Ovary (tissue), 3 donors: ENCODE measurements at regions not wholly inside any gene's neighbourhood (a gene's known extent, or its start where the extent isn't known, plus 50 kb on each side); places are given as distances from the start of the nearest gene placed in this dataset.

ENCODE experiments used
- EP300 ChIP-seq: sonication (generic); formaldehyde crosslinking; IDR thresholded peaks from one replicate; pipeline ENCODE4 v1.6.1; 2017; ENCODE audit warnings: antibody characterized with exemption
- TF ChIP-seq, protein P1 (sequence below), 3 donors: fragments of 450-650 bp in 2 of 3; fragments of 200-600 bp in 1 of 3; IDR thresholded peaks; one replicate each; pipeline versions ENCODE4 v1.5.1 to v1.8.0; 2016 to 2022; ENCODE audit warnings: antibody characterized with exemption in 3 of 3, mild to moderate bottlenecking in 1 of 3
- donor health status: DM: no; HTN: no; CAD: no.

DNA sequence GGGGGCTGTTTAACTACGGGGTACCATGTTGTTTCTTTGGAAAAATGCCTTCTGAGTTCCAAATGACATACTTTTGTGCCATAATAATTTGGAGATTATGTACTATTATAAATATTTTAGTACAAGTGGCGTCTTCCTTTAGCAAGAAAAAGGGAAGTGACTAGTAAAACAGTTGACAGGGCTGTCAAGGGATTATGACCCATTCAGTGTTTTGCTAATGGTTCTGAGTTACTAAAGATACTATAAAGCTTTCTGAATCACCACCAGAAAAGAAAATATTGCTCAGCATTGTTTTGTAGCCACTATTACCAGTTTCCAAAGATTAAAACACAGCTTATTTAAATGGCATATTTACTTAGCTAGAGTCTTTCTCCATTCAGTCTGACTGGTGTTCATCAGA, 334.9 kb downstream of the SNAPC1 start:
- TF ChIP-seq, protein P1, sequence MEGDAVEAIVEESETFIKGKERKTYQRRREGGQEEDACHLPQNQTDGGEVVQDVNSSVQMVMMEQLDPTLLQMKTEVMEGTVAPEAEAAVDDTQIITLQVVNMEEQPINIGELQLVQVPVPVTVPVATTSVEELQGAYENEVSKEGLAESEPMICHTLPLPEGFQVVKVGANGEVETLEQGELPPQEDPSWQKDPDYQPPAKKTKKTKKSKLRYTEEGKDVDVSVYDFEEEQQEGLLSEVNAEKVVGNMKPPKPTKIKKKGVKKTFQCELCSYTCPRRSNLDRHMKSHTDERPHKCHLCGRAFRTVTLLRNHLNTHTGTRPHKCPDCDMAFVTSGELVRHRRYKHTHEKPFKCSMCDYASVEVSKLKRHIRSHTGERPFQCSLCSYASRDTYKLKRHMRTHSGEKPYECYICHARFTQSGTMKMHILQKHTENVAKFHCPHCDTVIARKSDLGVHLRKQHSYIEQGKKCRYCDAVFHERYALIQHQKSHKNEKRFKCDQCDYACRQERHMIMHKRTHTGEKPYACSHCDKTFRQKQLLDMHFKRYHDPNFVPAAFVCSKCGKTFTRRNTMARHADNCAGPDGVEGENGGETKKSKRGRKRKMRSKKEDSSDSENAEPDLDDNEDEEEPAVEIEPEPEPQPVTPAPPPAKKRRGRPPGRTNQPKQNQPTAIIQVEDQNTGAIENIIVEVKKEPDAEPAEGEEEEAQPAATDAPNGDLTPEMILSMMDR (IDR thresholded peaks at IDR 0.05) = no peak
- TF ChIP-seq EP300 = no peak
